ENCODE measurements at regions not wholly inside any gene's neighbourhood (a gene's known extent, or its start where the extent isn't known, plus 50 kb on each side); places are given as distances from the start of the nearest gene placed in this dataset.

GRCh38 chrX:28120072-28120471, 138.8 kb upstream of the DCAF8L1 start:
- H3K27ac ChIP-seq (ENCODE audit: extremely low read length, insufficient read depth, low read length): no peak overlapping the region
- H2AFZ ChIP-seq (ENCODE audit: low read length): no peak overlapping the region
- POLR2A ChIA-PET: no interaction called here
- intact Hi-C loops (cut with micrococcal nuclease; ENCODE audit: unreplicated experiment): no loop called here
- H3K4me2 ChIP-seq (ENCODE audit: low read depth, low read length): no peak overlapping the region
- BruUV-seq (replicated peaks): no TSS peak
- CTCF ChIA-PET (ENCODE audit: low intra/inter-chr PET ratio, low total read pairs): no interaction called here
- no peaks in the 10 kb centered on the region for H3K36me3 ChIP-seq (replicated peaks in 1 of 2; ENCODE audit: control insufficient read depth in 1 of 2, insufficient read depth in 2 of 2, low read length in 2 of 2)
- H3K79me2 ChIP-seq (ENCODE audit: insufficient read depth, low read length): no peaks in the 10 kb centered on the region
- H3K9ac ChIP-seq (ENCODE audit: insufficient read depth, low read depth, low read length): no peak overlapping the region
- in situ Hi-C loops (cut with HindIII; ENCODE audit: extremely low pct_ligation_motif_present, low pct_unique_long_range_greater_than_20kb): no loop called here
- ATAC-seq (no peak), DNase-seq (ENCODE audit: low spot score) (no peak), FAIRE-seq (no peak)
- WGBS (ENCODE audit: low lambda C conversion rate): 22% methylated on average over 4 of the region's 4 CpGs
- H4K20me1 ChIP-seq (ENCODE audit: insufficient read depth, low read length): no peaks in the 10 kb centered on the region
- H3K27me3 ChIP-seq (ENCODE audit: control insufficient read depth in 1 of 2, insufficient read depth in 2 of 2, low read length in 2 of 2): no peaks in the 10 kb centered on the region
- H3K4me3 ChIP-seq (replicated peaks in 1 of 3; ENCODE audit: insufficient read depth in 1 of 3, low read depth in 2 of 3, low read length in 3 of 3): no peak overlapping the region
- H3K9me3 ChIP-seq (ENCODE audit: low read length): no peaks in the 10 kb centered on the region
- no peaks in the 10 kb centered on the region for H3K4me1 ChIP-seq (ENCODE audit: insufficient read depth, low read length)
- TF ChIP-seq ZNF503 (CRISPR knock-in tag; IDR thresholded peaks at IDR 0.05): no peak
- no peak for TF ChIP-seq ZNF550 (CRISPR knock-in tag; IDR thresholded peaks at IDR 0.05; ENCODE audit: borderline replicate concordance)
- TF ChIP-seq ZNF790 (CRISPR knock-in tag; IDR thresholded peaks at IDR 0.05; ENCODE audit: borderline replicate concordance): no peak
- no peak for TF ChIP-seq SMAD1 (CRISPR knock-in tag; IDR thresholded peaks at IDR 0.05; ENCODE audit: borderline replicate concordance, low read depth)
- TF ChIP-seq STAG1 (CRISPR knock-in tag; IDR thresholded peaks at IDR 0.05): no peak
- TF ChIP-seq, protein P1, sequence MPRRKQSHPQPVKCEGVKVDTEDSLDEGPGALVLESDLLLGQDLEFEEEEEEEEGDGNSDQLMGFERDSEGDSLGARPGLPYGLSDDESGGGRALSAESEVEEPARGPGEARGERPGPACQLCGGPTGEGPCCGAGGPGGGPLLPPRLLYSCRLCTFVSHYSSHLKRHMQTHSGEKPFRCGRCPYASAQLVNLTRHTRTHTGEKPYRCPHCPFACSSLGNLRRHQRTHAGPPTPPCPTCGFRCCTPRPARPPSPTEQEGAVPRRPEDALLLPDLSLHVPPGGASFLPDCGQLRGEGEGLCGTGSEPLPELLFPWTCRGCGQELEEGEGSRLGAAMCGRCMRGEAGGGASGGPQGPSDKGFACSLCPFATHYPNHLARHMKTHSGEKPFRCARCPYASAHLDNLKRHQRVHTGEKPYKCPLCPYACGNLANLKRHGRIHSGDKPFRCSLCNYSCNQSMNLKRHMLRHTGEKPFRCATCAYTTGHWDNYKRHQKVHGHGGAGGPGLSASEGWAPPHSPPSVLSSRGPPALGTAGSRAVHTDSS (CRISPR knock-in tag; conservative IDR thresholded peaks at IDR 0.05): no peak
- no peak for TF ChIP-seq ERF (CRISPR knock-in tag; IDR thresholded peaks at IDR 0.05)
- TF ChIP-seq ZNF430 (CRISPR knock-in tag; IDR thresholded peaks at IDR 0.05): no peak
- TF ChIP-seq ZNF761 (CRISPR knock-in tag; conservative IDR thresholded peaks at IDR 0.05): no peak
- TF ChIP-seq THAP11 (CRISPR knock-in tag; IDR thresholded peaks at IDR 0.05): no peak
- TF ChIP-seq SIX1 (CRISPR knock-in tag; IDR thresholded peaks at IDR 0.05; ENCODE audit: borderline replicate concordance): no peak
- no peak for TF ChIP-seq NCOA1 (CRISPR knock-in tag; IDR thresholded peaks at IDR 0.05)
- no peak for TF ChIP-seq TFAP4 (IDR thresholded peaks at IDR 0.05; ENCODE audit: borderline replicate concordance, low read depth)
- no peak for TF ChIP-seq ZFY (CRISPR knock-in tag; IDR thresholded peaks at IDR 0.05)
- TF ChIP-seq, protein P2, sequence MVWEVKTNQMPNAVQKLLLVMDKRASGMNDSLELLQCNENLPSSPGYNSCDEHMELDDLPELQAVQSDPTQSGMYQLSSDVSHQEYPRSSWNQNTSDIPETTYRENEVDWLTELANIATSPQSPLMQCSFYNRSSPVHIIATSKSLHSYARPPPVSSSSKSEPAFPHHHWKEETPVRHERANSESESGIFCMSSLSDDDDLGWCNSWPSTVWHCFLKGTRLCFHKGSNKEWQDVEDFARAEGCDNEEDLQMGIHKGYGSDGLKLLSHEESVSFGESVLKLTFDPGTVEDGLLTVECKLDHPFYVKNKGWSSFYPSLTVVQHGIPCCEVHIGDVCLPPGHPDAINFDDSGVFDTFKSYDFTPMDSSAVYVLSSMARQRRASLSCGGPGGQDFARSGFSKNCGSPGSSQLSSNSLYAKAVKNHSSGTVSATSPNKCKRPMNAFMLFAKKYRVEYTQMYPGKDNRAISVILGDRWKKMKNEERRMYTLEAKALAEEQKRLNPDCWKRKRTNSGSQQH (CRISPR knock-in tag; IDR thresholded peaks at IDR 0.05; ENCODE audit: low read depth): no peak
- TF ChIP-seq, protein P3, sequence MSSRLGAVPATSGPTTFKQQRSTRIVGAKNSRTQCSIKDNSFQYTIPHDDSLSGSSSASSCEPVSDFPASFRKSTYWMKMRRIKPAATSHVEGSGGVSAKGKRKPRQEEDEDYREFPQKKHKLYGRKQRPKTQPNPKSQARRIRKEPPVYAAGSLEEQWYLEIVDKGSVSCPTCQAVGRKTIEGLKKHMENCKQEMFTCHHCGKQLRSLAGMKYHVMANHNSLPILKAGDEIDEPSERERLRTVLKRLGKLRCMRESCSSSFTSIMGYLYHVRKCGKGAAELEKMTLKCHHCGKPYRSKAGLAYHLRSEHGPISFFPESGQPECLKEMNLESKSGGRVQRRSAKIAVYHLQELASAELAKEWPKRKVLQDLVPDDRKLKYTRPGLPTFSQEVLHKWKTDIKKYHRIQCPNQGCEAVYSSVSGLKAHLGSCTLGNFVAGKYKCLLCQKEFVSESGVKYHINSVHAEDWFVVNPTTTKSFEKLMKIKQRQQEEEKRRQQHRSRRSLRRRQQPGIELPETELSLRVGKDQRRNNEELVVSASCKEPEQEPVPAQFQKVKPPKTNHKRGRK (CRISPR knock-in tag; IDR thresholded peaks at IDR 0.05): no peak
